Left ventricle myocardium inferior (tissue), 1 donor: ENCODE measurements at regions not wholly inside any gene's neighbourhood (a gene's known extent, or its start where the extent isn't known, plus 50 kb on each side); places are given as distances from the start of the nearest gene placed in this dataset.

Experiments
- DNase-seq: peaks from one replicate; pipeline ENCODE4 v3.0.0-alpha.2; 2020
- H3K27ac ChIP-seq: fragments of 200-600 bp; replicated peaks from 2 replicates; pipeline ENCODE4 v1.8.0; 2021
- H3K27me3 ChIP-seq: fragments of 200-600 bp; 2 replicates; pipeline ENCODE4 v1.8.0; 2021; ENCODE audit warnings: low read depth
- H3K36me3 ChIP-seq: fragments of 200-600 bp; 2 replicates; pipeline ENCODE4 v1.8.0; 2021
- H3K4me1 ChIP-seq: fragments of 200-600 bp; 2 replicates; pipeline ENCODE4 v1.8.0; 2021
- H3K4me3 ChIP-seq: fragments of 200-600 bp; 2 replicates; pipeline ENCODE4 v1.8.0; 2021; ENCODE audit warnings: mild to moderate bottlenecking, moderate library complexity
- H3K9me3 ChIP-seq: fragments of 200-600 bp; replicated peaks from 2 replicates; pipeline ENCODE4 v1.8.0; 2021
- intact Hi-C: fragments of 100-400 bp; cut with micrococcal nuclease; formaldehyde crosslinking; loops from one replicate; pipeline ENCODE4 v1.11.0; 2022
- TF ChIP-seq, protein P1 (sequence below): fragments of 200-600 bp; IDR thresholded peaks from 2 replicates; pipeline ENCODE4 v1.8.0; 2021; ENCODE audit warnings: antibody characterized with exemption, mild to moderate bottlenecking, borderline replicate concordance
- donor health status: DM: no; HTN: yes; CAD: no; lungs with severe emphysema.

DNA sequence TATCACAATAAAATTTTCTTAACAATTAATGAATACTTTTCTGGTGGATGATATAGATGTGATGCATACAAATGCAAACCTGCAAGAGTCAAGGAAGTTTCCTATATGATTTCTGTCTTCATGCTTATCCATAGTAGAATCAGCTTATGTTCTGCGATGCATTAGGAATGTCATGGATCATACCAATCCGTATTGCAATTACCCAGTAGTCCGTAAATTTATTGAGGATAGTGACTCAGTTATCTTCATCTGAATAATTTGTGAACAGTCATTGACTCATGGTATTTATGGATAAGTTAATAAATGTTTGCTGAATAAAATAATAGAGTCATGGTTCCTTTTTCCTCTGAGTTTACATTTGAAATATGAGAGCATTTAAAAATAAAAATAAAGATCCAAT, 483.4 kb downstream of the LRFN5 start:
- H3K27me3 ChIP-seq = no peaks in the 10 kb centered on the region
- H3K4me3 ChIP-seq = no peak overlapping the region
- H3K27ac ChIP-seq = no peak overlapping the region
- no peaks in the 10 kb centered on the region for H3K36me3 ChIP-seq
- DNase-seq = no peak
- no peaks in the 10 kb centered on the region for H3K4me1 ChIP-seq
- TF ChIP-seq, protein P1, sequence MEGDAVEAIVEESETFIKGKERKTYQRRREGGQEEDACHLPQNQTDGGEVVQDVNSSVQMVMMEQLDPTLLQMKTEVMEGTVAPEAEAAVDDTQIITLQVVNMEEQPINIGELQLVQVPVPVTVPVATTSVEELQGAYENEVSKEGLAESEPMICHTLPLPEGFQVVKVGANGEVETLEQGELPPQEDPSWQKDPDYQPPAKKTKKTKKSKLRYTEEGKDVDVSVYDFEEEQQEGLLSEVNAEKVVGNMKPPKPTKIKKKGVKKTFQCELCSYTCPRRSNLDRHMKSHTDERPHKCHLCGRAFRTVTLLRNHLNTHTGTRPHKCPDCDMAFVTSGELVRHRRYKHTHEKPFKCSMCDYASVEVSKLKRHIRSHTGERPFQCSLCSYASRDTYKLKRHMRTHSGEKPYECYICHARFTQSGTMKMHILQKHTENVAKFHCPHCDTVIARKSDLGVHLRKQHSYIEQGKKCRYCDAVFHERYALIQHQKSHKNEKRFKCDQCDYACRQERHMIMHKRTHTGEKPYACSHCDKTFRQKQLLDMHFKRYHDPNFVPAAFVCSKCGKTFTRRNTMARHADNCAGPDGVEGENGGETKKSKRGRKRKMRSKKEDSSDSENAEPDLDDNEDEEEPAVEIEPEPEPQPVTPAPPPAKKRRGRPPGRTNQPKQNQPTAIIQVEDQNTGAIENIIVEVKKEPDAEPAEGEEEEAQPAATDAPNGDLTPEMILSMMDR = no peak
- intact Hi-C loops = no loop called here
- no peaks in the 10 kb centered on the region for H3K9me3 ChIP-seq

DNA sequence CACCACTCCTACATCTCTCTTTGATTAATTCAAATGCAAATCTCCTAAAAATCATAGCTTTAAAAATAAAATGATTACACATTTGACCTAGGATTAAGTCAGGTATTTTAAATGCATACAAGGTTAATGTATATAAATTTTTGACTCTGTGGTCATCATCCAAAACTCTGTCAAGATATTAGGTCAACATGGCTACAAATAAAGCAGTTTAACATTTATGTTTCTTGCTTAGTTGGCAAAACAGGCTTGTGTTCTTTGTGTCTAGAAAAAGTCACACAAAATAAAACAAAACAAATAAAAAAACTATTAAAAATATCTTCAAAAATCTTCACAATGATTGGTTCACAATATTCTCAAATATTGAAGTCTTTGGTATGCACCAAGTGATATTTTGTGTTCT, 473.2 kb downstream of the LRFN5 start:
- intact Hi-C loops = no loop called here
- TF ChIP-seq, protein P1 = no peak
- no peaks in the 10 kb centered on the region for H3K9me3 ChIP-seq
- H3K36me3 ChIP-seq = no peaks in the 10 kb centered on the region
- no peaks in the 10 kb centered on the region for H3K4me1 ChIP-seq
- no peak overlapping the region for H3K27ac ChIP-seq
- DNase-seq = no peak
- H3K27me3 ChIP-seq = no peaks in the 10 kb centered on the region
- H3K4me3 ChIP-seq = no peak overlapping the region

- H3K27ac ChIP-seq = no peak overlapping the region
- DNase-seq = no peak
- intact Hi-C loops = no loop called here
- H3K4me3 ChIP-seq = no peak overlapping the region
- no peaks in the 10 kb centered on the region for H3K9me3 ChIP-seq
- H3K36me3 ChIP-seq = no peaks in the 10 kb centered on the region
- H3K27me3 ChIP-seq = no peaks in the 10 kb centered on the region
- H3K4me1 ChIP-seq = no peaks in the 10 kb centered on the region
- TF ChIP-seq, protein P1 = no peak
Measured at GRCh38 chr14:42078345-42078744, 471.7 kb downstream of the LRFN5 start.

DNA sequence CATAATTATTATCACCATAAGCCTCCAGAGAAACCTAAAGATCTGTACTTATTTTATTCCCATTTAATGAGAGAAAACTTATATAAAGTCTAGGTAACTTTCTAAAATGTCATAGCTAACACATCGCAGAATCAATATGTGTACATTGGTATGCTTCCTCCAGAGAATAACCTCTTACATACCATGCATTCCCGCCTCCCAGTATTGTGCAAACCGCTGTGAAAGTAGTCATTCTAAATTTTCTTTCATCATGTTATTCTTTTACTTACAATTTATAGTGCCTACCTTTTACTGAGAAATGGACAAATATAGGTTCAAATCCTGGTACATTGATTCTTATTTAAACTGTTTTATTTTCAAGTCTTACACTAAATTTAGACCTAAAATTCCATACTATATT, 463.4 kb downstream of the LRFN5 start:
- Histone ChIP-seq H3K36me3 (no peaks in the 10 kb centered on the region), H3K27me3 (no peaks in the 10 kb centered on the region), H3K4me1 (no peaks in the 10 kb centered on the region), H3K4me3 (no peak overlapping the region), H3K9me3 (no peaks in the 10 kb centered on the region), H3K27ac (no peak overlapping the region)
- TF ChIP-seq, protein P1 = no peak
- intact Hi-C loops = no loop called here
- DNase-seq = no peak

- Histone ChIP-seq H3K4me3 (no peak overlapping the region), H3K27me3 (no peaks in the 10 kb centered on the region), H3K36me3 (no peaks in the 10 kb centered on the region), H3K9me3 (no peaks in the 10 kb centered on the region), H3K4me1 (no peaks in the 10 kb centered on the region), H3K27ac (no peak overlapping the region)
- intact Hi-C loops = no loop called here
- TF ChIP-seq, protein P1 = no peak
- no peak for DNase-seq
Measured at GRCh38 chr14:42057111-42057510, 450.4 kb downstream of the LRFN5 start.
